ENCODE measurements at regions not wholly inside any gene's neighbourhood (a gene's known extent, or its start where the extent isn't known, plus 50 kb on each side); places are given as distances from the start of the nearest gene placed in this dataset.

DNA sequence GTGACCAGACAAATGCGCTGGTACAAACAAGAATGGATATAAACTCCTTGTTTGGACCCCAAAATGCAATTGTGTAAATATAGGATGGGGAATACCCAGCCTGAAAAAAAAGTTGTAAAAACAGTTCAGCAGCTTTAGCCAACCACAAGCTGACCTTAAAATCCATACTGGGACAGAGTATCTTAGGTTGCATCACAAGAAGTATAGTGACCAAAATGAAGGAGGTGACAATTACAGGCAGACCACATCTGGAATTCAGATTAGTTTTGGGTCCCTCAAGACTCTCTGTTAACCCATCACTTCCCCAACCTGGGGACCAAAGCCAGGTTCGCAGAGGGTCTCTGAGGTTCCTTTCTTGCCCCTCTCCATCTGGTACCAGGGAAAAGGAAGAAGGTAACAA, 115.9 kb upstream of the PRR20G start:
- no peak for DNase-seq (ENCODE audit: extremely low read depth, insufficient read length)
- no peak overlapping the region for H3K4me3 ChIP-seq (replicated peaks; ENCODE audit: low read depth, low read length)
- H3K36me3 ChIP-seq (ENCODE audit: control insufficient read depth, insufficient read depth, low read length) = no peaks in the 10 kb centered on the region
- TF ChIP-seq, protein P1, sequence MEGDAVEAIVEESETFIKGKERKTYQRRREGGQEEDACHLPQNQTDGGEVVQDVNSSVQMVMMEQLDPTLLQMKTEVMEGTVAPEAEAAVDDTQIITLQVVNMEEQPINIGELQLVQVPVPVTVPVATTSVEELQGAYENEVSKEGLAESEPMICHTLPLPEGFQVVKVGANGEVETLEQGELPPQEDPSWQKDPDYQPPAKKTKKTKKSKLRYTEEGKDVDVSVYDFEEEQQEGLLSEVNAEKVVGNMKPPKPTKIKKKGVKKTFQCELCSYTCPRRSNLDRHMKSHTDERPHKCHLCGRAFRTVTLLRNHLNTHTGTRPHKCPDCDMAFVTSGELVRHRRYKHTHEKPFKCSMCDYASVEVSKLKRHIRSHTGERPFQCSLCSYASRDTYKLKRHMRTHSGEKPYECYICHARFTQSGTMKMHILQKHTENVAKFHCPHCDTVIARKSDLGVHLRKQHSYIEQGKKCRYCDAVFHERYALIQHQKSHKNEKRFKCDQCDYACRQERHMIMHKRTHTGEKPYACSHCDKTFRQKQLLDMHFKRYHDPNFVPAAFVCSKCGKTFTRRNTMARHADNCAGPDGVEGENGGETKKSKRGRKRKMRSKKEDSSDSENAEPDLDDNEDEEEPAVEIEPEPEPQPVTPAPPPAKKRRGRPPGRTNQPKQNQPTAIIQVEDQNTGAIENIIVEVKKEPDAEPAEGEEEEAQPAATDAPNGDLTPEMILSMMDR (IDR thresholded peaks at IDR 0.05; ENCODE audit: insufficient read depth, low read length, poor library complexity, severe bottlenecking) = no peak
- H3K27me3 ChIP-seq (replicated peaks; ENCODE audit: control insufficient read depth, insufficient read depth, low read length) = peaks cover 2% of the 10 kb centered on the region; the same call in 1 of the 2 replicates

DNA sequence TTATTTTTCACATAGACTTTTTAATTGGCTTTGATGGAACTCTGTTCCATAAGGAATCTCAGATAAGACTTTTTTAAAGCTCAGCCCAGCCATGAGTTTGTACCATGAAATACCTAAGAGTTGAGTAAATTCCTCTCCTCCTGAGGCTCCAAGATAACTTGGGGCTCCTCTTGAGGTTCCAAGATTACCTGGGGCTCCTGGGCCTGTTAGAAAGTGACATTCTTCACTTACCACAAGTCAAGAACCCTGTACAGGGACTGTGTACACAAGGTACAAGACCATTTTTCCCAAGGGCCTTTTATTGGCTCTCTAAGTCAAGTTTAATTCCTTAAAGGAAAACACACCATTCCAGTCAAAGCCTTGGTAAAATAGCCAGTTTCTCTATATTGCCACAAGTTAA, 111.3 kb upstream of the PRR20G start:
- TF ChIP-seq, protein P1 (IDR thresholded peaks at IDR 0.05; ENCODE audit: insufficient read depth, low read length, poor library complexity, severe bottlenecking) = no peak
- Histone ChIP-seq H3K27me3 (replicated peaks; ENCODE audit: control insufficient read depth, insufficient read depth, low read length) (no peaks in the 10 kb centered on the region), H3K4me3 (replicated peaks; ENCODE audit: low read depth, low read length) (no peak overlapping the region), H3K36me3 (ENCODE audit: control insufficient read depth, insufficient read depth, low read length) (no peaks in the 10 kb centered on the region)
- no peak for DNase-seq (ENCODE audit: extremely low read depth, insufficient read length)

- TF ChIP-seq, protein P1 (IDR thresholded peaks at IDR 0.05; ENCODE audit: insufficient read depth, low read length, poor library complexity, severe bottlenecking) = no peak
- no peak for DNase-seq (ENCODE audit: extremely low read depth, insufficient read length)
- H3K36me3 ChIP-seq (ENCODE audit: control insufficient read depth, insufficient read depth, low read length) = no peaks in the 10 kb centered on the region
- H3K27me3 ChIP-seq (replicated peaks; ENCODE audit: control insufficient read depth, insufficient read depth, low read length) = peaks cover 2% of the 10 kb centered on the region
- H3K4me3 ChIP-seq (replicated peaks; ENCODE audit: low read depth, low read length) = no peak overlapping the region
Measured at GRCh38 chr3:127396473-127396872, 108.6 kb upstream of the PRR20G start.

- Histone ChIP-seq H3K27me3 (replicated peaks; ENCODE audit: control insufficient read depth, insufficient read depth, low read length) (peaks cover 3% of the 10 kb centered on the region), H3K36me3 (ENCODE audit: control insufficient read depth, insufficient read depth, low read length) (no peaks in the 10 kb centered on the region), H3K4me3 (replicated peaks; ENCODE audit: low read depth, low read length) (no peak overlapping the region)
- TF ChIP-seq, protein P1 (IDR thresholded peaks at IDR 0.05; ENCODE audit: insufficient read depth, low read length, poor library complexity, severe bottlenecking) = no peak
- DNase-seq (ENCODE audit: extremely low read depth, insufficient read length) = no peak
Measured at GRCh38 chr3:127395663-127396355, 108.0 kb upstream of the PRR20G start.

GRCh38 chr3:127394984-127395662, 107.3 kb upstream of the PRR20G start:
- Histone ChIP-seq H3K4me3 (replicated peaks; ENCODE audit: low read depth, low read length) (no peak overlapping the region), H3K36me3 (ENCODE audit: control insufficient read depth, insufficient read depth, low read length) (no peaks in the 10 kb centered on the region), H3K27me3 (replicated peaks; ENCODE audit: control insufficient read depth, insufficient read depth, low read length) (peaks cover 3% of the 10 kb centered on the region)
- TF ChIP-seq, protein P1 (IDR thresholded peaks at IDR 0.05; ENCODE audit: insufficient read depth, low read length, poor library complexity, severe bottlenecking) = no peak
- no peak for DNase-seq (ENCODE audit: extremely low read depth, insufficient read length)

Measured in GM06990 (cell line).